ENCODE measurements at regions not wholly inside any gene's neighbourhood (a gene's known extent, or its start where the extent isn't known, plus 50 kb on each side); places are given as distances from the start of the nearest gene placed in this dataset.
"Not testable (repeated sequence)": the region's sequence is repeated elsewhere in the genome, so short reads cannot be mapped to it uniquely, and the experiment has no call there.

DNA sequence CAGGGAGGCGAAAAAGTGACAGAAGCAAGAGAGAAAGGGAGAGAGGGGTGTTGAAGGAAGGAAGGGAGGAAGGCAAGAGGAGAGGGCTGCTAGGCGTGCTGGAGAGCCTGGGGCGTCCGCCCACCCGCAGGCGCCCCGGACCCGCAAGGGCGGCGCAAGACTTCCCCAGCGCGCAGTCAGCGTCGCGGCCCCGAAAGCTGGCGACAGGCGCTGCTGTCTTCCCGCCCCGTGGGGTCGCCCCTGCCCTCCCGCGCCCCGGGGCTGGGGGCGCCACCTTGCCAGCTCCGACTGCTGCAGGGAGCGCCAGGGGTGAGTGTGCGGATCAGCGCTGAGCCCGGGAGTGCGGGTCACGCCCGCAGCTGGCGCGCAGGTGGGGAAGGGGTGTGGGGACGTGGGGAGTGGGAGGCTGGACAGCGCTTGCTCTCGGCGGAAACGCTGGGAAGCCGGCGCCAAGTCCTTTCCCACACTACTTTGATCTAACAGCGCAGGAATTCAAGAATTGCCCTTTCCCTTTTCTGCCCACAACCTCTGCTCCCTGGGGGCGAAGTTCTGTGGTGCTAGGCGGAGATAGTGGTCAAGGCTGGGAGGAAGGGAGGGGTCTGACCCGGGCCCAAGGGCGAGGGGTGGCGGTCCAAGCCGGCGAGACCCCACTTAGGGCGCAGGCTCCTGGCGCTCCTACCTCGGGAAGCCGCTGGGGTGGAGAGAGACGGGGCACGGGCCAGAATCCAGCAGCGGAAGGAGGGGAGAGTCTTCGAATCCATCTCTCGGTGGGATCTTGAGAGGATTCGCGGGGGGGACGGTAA is 266.1 kb downstream of the CGGBP1 start, which contains the start of gene HTR1F:
Gene HTR1F, plus strand, starts transcription at position 173 of the 803 bp plus-strand sequence.
- no peak for DNase-seq

DNA sequence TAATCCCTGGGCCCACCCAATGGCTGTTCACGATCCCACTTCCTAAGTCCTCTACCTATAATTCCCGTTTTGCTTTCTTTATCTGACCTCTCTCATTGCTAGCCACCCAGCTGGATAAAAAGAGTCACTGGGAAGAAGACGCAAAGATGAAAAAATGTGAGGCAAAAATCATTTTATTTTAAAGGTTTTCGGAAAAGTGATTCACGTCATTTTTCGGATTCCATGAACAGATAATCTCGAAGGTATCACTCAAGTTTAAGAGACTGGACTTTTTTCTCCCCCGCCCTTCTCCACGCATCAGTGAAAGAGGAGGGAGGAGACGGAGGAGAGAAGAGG is 266.6 kb downstream of the CGGBP1 start:
- DNase-seq = no peak

DNA sequence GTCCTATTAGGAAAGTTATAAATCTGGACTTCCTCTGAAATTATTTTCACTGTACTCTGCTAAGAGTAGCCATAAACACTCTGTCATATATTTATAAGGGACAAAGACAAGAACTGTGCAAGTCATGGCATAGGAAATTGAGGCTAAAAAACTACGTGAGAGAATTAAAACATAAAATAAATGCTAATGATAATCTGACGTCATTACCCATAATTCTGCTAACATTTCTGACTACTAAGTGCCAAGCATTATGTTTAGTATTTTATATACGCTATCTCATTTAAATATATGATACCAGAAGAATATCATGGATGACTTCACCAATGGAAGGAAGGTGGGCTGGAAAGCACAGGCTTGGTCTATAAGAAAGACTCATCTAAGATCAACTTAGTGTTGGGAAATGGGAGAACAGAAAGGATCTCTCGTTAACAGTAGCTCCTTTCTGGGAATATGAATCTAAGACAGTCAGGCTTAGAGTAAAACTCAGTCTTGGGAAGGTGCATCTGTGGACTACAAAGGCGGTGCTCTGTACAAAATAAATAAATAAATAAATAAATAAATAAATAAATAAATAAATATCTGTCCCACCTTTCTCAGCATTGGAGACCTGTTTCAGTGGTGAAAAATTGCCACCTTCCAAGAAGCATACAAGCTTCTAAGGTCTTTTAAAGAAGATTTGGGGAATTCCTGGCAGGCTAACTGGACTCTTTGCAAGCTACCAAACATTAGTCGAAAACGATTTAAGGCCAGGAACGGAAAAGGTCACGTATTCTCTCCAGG is 267.4 kb downstream of the CGGBP1 start:
- DNase-seq = no peak

DNA sequence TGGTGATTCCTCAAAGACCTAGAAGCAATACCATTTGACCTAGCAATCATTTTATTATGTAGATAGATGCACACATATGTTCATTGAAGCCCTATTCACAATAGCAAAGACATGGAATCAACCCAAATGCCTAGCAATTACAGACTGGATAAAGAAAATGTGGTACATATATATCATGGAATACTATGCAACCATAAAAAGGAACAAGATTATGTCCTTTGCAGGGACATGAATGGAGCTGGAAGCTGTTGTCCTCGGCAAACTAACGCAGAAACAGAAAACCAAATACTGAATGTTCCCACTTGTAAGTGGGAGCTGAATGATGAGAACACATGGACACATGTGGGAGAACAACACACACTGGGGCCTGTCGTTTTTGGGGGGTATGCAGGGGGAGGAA is 269.8 kb downstream of the CGGBP1 start:
- DNase-seq = not testable (repeated sequence)

GRCh38 chr3:87788516-87788915 is 270.3 kb downstream of the CGGBP1 start:
- DNase-seq = no peak

DNA sequence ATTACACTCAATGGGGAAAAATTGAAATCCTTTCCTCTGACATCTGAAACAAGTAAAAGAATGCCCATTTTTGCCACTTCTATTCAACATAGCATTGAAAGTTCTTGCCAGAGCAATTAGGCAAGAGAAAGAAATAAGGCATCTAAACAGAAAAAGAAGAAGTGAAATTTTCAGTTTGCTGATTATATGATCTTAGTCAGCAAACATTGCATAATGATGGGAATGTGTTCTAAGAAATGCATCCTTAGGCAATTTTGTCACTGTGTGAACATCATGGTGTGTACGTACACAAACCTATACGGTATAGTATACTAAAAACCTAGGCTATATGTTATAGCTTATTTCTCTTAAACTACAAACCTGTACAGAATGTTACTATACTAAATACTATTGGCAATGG is 278.0 kb downstream of the CGGBP1 start:
- DNase-seq = no peak

DNA sequence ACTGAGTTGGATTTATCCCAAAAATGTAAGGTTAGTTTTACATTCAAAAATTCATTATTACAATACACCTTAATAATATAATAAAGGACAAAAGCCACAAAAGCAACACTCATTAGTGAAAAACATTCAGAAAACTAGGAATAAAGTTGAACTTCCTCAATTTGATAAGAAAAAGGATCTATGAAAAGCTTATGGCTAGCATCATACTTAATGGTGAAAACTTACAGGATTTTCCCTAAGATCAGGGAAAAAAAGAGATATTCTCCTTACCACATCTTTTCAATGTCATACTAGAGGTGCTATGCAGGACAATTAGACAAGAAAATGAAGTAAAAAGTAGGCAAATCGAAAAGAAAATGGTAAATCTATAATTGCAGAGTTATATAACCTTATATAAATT is 279.9 kb downstream of the CGGBP1 start:
- no peak for DNase-seq

GRCh38 chr3:87771337-87772192 is 287.2 kb downstream of the CGGBP1 start:
- no peak for DNase-seq

DNA sequence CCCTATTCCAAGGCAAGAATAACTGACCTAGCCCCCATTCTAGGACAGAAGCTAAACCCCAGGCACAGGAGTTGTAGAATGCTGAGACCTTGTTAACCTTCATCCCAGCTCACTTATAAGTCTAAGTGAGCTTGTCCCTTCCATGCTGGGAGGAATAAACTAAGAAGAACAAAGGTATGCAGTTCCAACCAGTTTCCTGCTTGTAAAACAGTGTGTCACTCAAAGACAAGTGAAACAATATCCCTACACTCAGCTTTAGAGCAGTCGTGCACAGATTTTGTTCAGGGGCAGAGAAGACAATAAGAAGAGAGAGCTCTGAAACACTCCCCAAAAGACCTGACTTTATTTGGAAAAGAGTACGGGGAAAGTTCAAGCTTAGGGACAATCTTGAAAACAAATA is 292.1 kb downstream of the CGGBP1 start:
- no peak for DNase-seq

- no peak for DNase-seq
Measured at GRCh38 chr3:87765256-87765655, 293.5 kb downstream of the CGGBP1 start.

GRCh38 chr3:87761795-87762194 is 297.0 kb downstream of the CGGBP1 start:
- no peak for DNase-seq

- DNase-seq = no peak
Measured at GRCh38 chr3:87761341-87761740, 297.5 kb downstream of the CGGBP1 start.

GRCh38 chr3:87756616-87757015 is 302.2 kb downstream of the CGGBP1 start:
- DNase-seq = no peak

DNA sequence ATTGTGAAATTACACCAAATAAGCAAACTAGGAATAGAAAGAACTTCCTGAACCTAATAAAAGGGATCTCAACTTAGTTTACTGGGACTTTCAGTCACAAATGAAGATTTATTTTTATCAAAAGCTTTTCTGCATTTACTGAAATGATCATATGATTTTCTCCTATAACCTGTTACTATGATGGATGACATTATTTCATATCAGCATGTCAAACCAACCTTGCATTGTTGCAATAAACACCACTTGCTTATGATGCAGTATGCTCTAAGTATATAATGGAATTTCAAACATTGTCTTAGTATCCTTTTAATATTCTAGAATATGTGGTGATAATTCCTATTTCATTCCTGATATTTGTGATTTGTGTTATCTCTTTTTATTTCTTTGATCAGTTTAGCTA is 303.0 kb downstream of the CGGBP1 start:
- DNase-seq = no peak

DNA sequence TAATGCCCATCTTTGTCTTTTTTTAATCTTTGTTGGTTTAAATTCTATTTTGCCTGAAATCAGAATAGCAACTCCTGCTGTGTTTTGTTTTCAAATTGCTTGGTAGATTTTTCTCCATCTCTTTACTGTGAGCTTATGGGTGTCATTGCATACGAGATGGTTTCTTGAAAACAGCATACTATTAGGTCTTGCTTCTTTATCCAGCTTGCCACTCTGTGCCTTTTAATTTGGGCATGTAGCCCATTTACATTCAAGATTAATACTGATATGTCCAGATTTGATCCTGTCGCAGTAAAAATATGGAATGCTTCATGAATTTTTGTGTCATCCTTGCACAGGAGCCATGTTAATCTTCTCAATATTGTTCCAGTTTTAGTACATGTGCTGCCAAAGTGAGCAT is 316.6 kb downstream of the CGGBP1 start:
- DNase-seq = no peak

- not testable (repeated sequence) for DNase-seq
Measured at GRCh38 chr3:87740894-87741293, 317.9 kb downstream of the CGGBP1 start.

- not testable (repeated sequence) for DNase-seq
Measured at GRCh38 chr3:87737817-87738216, 321.0 kb downstream of the CGGBP1 start.

DNA sequence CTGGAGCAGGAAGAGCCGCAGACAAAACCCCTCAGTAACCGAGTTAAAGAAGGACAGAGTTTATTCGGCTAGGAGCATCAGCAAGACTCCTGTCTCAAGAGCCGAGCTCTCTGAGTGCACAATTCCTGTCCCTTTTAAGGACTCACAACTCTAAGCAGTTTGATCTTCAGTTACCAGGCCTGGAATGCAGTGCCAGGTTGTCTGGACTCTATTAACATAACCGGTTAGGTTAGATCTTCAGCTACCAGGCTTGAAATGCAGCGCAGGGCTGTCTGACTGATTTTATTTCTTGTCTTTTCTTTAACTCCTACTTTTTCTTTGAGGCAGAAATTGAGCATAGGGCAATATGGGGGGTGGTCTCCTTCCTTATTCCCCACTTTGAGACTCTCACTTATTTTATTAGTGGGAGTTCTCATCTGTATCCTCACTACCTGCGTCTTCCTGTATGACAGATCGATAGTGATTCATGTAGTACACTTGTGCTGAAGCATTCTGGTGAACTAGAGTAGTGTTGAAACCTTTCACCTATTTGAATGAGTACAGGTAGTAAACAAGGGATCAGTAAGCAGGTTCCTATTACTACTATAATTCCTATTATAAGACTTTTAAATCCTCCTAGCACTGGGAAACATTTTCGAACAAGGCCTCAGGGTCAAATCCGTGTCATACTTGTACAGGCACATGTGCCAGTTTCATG is 325.0 kb downstream of the CGGBP1 start:
- DNase-seq = no peak

DNA sequence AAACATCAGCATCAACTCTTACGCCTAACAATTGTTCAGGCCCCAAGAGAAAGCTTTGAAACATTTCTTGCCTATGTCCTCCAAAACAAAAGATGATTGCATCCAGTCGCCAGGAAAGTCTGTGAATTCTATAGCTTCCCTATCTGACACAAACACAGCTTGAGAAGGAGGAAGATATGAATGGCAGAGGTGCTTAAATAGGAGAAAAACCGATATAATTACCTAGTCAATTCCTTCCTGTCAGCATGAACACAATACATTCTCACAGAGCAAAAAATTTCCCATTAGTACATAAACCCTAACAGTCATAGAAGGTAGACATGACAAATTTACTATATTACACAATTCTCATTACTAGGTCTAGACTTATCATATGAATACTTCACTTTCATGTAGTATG is 326.5 kb downstream of the CGGBP1 start:
- no peak for DNase-seq

- DNase-seq = no peak
Measured at GRCh38 chr3:87727783-87728182, 331.0 kb downstream of the CGGBP1 start.

- DNase-seq = no peak
Measured at GRCh38 chr3:87719060-87719459, 339.7 kb downstream of the CGGBP1 start.

GRCh38 chr3:87710511-87710910 is 348.3 kb downstream of the CGGBP1 start:
- DNase-seq = no peak

DNA sequence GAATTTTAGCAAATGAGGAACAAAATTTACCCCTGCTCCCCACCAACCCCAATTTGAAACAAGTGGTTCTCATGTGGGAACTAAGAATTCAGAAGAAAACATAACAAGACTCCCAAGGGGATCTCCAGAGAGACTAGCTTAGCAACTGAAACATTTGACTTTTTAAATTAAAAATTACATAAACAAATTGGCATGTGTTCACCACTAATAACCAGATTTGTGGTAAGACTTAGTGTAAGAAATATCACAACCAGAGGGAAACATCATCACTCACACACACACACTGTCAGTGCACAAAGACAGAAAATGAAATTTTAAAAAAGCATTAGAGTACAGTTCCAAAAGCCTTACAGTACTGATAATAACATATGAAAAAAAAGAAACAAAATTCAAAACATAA is 348.8 kb downstream of the CGGBP1 start:
- no peak for DNase-seq
